Neural crest cell (in vitro differentiated cells): ENCODE measurements at regions not wholly inside any gene's neighbourhood (a gene's known extent, or its start where the extent isn't known, plus 50 kb on each side); places are given as distances from the start of the nearest gene placed in this dataset.

Experiments
- DNase-seq: peaks from one replicate; pipeline ENCODE4 v3.0.0; 2021; ENCODE audit warnings: low read depth, mixed read lengths, low spot score
- H3K27ac Mint-ChIP-seq: one replicate; pipeline ENCODE4 v1.8.0; 2021; ENCODE audit warnings: mild to moderate bottlenecking, mixed read lengths; ENCODE audit not compliant: unreplicated experiment
- H3K27me3 Mint-ChIP-seq: 2 replicates; pipeline ENCODE4 v1.8.0; 2021; ENCODE audit warnings: low read depth, mild to moderate bottlenecking, mixed read lengths
- H3K36me3 Mint-ChIP-seq: 2 replicates; pipeline ENCODE4 v1.8.0; 2021; ENCODE audit warnings: low read depth, mild to moderate bottlenecking, mixed read lengths
- H3K4me1 Mint-ChIP-seq: 2 replicates; pipeline ENCODE4 v1.8.0; 2021; ENCODE audit warnings: mixed read lengths
- H3K4me3 Mint-ChIP-seq: one replicate; pipeline ENCODE4 v1.8.0; 2021; ENCODE audit warnings: mild to moderate bottlenecking, mixed read lengths
- H3K9me3 Mint-ChIP-seq: 2 replicates; pipeline ENCODE4 v1.8.0; 2021; ENCODE audit warnings: mixed read lengths
- CTCF ChIP-seq: fragments of 200-600 bp; sonication (generic); conservative IDR thresholded peaks from 2 replicates; pipeline ENCODE4 v1.5.0; 2021; ENCODE audit warnings: antibody characterized with exemption, mild to moderate bottlenecking

- peaks cover 11% of the 10 kb centered on the region for H3K4me1 Mint-ChIP-seq
- TF ChIP-seq CTCF, result no peak
- DNase-seq, result no peak
- no peaks in the 10 kb centered on the region for H3K9me3 Mint-ChIP-seq
- H3K27me3 Mint-ChIP-seq, result no peaks in the 10 kb centered on the region
- H3K27ac Mint-ChIP-seq, result no peak overlapping the region
- no peak overlapping the region for H3K4me3 Mint-ChIP-seq
- H3K36me3 Mint-ChIP-seq, result no peaks in the 10 kb centered on the region
Measured at GRCh38 chr1:226808501-226808900, 61.9 kb upstream of the PSEN2 start.

GRCh38 chr1:226806988-226807387 lies 63.4 kb upstream of the PSEN2 start:
- Mint-ChIP-seq H3K4me1 (peaks cover 11% of the 10 kb centered on the region), H3K27ac (peak overlapping the region; percentile 24), H3K27me3 (no peaks in the 10 kb centered on the region), H3K9me3 (no peaks in the 10 kb centered on the region), H3K36me3 (no peaks in the 10 kb centered on the region), H3K4me3 (no peak overlapping the region)
- no peak for DNase-seq
- TF ChIP-seq CTCF, result no peak

GRCh38 chr1:226804907-226805759 lies 65.3 kb upstream of the PSEN2 start:
- Mint-ChIP-seq H3K27ac (no peak overlapping the region), H3K27me3 (no peaks in the 10 kb centered on the region), H3K4me1 (peaks cover 1% of the 10 kb centered on the region), H3K4me3 (no peak overlapping the region), H3K9me3 (no peaks in the 10 kb centered on the region), H3K36me3 (no peaks in the 10 kb centered on the region)
- TF ChIP-seq CTCF, result no peak
- DNase-seq, result no peak

- no peak overlapping the region for H3K4me3 Mint-ChIP-seq
- H3K4me1 Mint-ChIP-seq, result no peaks in the 10 kb centered on the region
- H3K9me3 Mint-ChIP-seq, result no peaks in the 10 kb centered on the region
- H3K27me3 Mint-ChIP-seq, result no peaks in the 10 kb centered on the region
- no peak for TF ChIP-seq CTCF
- DNase-seq, result no peak
- no peak overlapping the region for H3K27ac Mint-ChIP-seq
- no peaks in the 10 kb centered on the region for H3K36me3 Mint-ChIP-seq
Measured at GRCh38 chr1:226800763-226801380, 61.8 kb upstream of the ITPKB start.

- TF ChIP-seq CTCF, result no peak
- Mint-ChIP-seq H3K9me3 (no peaks in the 10 kb centered on the region), H3K4me1 (no peaks in the 10 kb centered on the region), H3K4me3 (no peak overlapping the region), H3K27me3 (no peaks in the 10 kb centered on the region), H3K36me3 (no peaks in the 10 kb centered on the region), H3K27ac (no peak overlapping the region)
- DNase-seq, result no peak
Measured at GRCh38 chr1:226799634-226800281, 60.7 kb upstream of the ITPKB start.
